SK-N-SH (cell line): ENCODE measurements at regions not wholly inside any gene's neighbourhood (a gene's known extent, or its start where the extent isn't known, plus 50 kb on each side); places are given as distances from the start of the nearest gene placed in this dataset.

Source experiments
- CHD2 ChIP-seq: fragments of 150-350 bp; IDR thresholded peaks from 2 replicates; pipeline ENCODE4 v1.6.1; 2018; ENCODE audit warnings: low read length; ENCODE audit not compliant: partially characterized antibody
- ELF1 ChIP-seq: IDR thresholded peaks from 2 replicates; pipeline ENCODE4 v1.4.0; 2012
- MXI1 ChIP-seq: IDR thresholded peaks from 2 replicates; pipeline ENCODE4 v1.6.1; 2012; ENCODE audit warnings: mild to moderate bottlenecking, low read depth, low read length, improper control_type of control experiment
- POLR2AphosphoS5 ChIP-seq: IDR thresholded peaks from 2 replicates; pipeline ENCODE4 v1.6.1; 2012; ENCODE audit warnings: low read depth, low read length
- RXRA ChIP-seq: IDR thresholded peaks from 2 replicates; pipeline ENCODE4 v1.4.0; 2012; ENCODE audit warnings: low read depth, mild to moderate bottlenecking, borderline replicate concordance
- SMC3 ChIP-seq: IDR thresholded peaks from 2 replicates; pipeline ENCODE4 v1.6.1; 2012; ENCODE audit warnings: low read depth, low read length, improper control_type of control experiment
- TAF1 ChIP-seq: IDR thresholded peaks from 2 replicates; pipeline ENCODE4 v1.6.1; 2012; ENCODE audit warnings: low read depth, mild to moderate bottlenecking, low read length, moderate library complexity, borderline replicate concordance
- YY1 ChIP-seq: IDR thresholded peaks from 2 replicates; pipeline ENCODE4 v1.4.0; 2012; ENCODE audit warnings: low read depth, mild to moderate bottlenecking
- TF ChIP-seq, protein P1 (sequence below): fragments of 200-600 bp; sonication (generic); IDR thresholded peaks from 2 replicates; pipeline ENCODE4 v1.6.1; 2017; ENCODE audit warnings: antibody characterized with exemption, mild to moderate bottlenecking, moderate library complexity
- TF ChIP-seq, protein P2 (sequence below): IDR thresholded peaks from 2 replicates; pipeline ENCODE4 v1.6.1; 2012; ENCODE audit warnings: mild to moderate bottlenecking, low read depth, low read length, moderate library complexity

DNA sequence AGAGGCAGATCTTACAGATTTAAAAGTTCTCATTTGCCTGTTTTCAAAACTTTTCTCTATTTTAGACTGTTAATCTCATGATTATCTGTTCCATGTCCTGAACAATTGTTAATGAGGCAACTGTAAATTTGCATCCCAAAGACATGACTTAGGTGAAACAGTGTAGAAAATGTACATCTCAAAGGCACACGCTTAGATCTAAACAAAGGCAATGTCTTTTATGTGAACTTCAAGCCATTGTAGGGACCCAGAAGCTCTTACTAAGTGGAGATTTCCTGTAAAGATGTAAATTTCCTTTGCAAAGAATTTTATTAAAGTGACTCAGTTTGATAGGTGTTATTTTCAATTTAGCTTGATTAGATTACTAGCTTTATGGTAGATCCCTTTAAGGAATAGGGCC is 125.2 kb upstream of the F3 start:
- TF ChIP-seq POLR2AphosphoS5 (no peak), SMC3 (no peak), TAF1 (no peak), YY1 (no peak), MXI1 (no peak), ELF1 (no peak), RXRA (no peak), CHD2 (no peak)
- TF ChIP-seq, protein P1, sequence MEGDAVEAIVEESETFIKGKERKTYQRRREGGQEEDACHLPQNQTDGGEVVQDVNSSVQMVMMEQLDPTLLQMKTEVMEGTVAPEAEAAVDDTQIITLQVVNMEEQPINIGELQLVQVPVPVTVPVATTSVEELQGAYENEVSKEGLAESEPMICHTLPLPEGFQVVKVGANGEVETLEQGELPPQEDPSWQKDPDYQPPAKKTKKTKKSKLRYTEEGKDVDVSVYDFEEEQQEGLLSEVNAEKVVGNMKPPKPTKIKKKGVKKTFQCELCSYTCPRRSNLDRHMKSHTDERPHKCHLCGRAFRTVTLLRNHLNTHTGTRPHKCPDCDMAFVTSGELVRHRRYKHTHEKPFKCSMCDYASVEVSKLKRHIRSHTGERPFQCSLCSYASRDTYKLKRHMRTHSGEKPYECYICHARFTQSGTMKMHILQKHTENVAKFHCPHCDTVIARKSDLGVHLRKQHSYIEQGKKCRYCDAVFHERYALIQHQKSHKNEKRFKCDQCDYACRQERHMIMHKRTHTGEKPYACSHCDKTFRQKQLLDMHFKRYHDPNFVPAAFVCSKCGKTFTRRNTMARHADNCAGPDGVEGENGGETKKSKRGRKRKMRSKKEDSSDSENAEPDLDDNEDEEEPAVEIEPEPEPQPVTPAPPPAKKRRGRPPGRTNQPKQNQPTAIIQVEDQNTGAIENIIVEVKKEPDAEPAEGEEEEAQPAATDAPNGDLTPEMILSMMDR = no peak
- TF ChIP-seq, protein P2, sequence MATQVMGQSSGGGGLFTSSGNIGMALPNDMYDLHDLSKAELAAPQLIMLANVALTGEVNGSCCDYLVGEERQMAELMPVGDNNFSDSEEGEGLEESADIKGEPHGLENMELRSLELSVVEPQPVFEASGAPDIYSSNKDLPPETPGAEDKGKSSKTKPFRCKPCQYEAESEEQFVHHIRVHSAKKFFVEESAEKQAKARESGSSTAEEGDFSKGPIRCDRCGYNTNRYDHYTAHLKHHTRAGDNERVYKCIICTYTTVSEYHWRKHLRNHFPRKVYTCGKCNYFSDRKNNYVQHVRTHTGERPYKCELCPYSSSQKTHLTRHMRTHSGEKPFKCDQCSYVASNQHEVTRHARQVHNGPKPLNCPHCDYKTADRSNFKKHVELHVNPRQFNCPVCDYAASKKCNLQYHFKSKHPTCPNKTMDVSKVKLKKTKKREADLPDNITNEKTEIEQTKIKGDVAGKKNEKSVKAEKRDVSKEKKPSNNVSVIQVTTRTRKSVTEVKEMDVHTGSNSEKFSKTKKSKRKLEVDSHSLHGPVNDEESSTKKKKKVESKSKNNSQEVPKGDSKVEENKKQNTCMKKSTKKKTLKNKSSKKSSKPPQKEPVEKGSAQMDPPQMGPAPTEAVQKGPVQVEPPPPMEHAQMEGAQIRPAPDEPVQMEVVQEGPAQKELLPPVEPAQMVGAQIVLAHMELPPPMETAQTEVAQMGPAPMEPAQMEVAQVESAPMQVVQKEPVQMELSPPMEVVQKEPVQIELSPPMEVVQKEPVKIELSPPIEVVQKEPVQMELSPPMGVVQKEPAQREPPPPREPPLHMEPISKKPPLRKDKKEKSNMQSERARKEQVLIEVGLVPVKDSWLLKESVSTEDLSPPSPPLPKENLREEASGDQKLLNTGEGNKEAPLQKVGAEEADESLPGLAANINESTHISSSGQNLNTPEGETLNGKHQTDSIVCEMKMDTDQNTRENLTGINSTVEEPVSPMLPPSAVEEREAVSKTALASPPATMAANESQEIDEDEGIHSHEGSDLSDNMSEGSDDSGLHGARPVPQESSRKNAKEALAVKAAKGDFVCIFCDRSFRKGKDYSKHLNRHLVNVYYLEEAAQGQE = no peak
